Inflammatory macrophage (primary cell): ENCODE measurements at regions not wholly inside any gene's neighbourhood (a gene's known extent, or its start where the extent isn't known, plus 50 kb on each side); places are given as distances from the start of the nearest gene placed in this dataset.
"Not testable (repeated sequence)": the region's sequence is repeated elsewhere in the genome, so short reads cannot be mapped to it uniquely, and the experiment has no call there.

Experiments used
- DNase-seq, 2 donors: peaks; one replicate each; pipeline ENCODE4 v3.0.0-alpha.2; 2020 to 2022

- no peak for DNase-seq
Observed at GRCh38 chr1:67530071-67530470, 99.9 kb upstream of the SERBP1 start.

GRCh38 chr1:67532452-67533216, 102.4 kb upstream of the SERBP1 start:
- peak; percentile 57 to 66 for DNase-seq

GRCh38 chr1:67534627-67535065, 104.4 kb upstream of the SERBP1 start:
- no peak for DNase-seq

GRCh38 chr1:67535474-67535873, 105.3 kb upstream of the SERBP1 start:
- peak; percentile 79 to 83 for DNase-seq

- DNase-seq: no peak
Observed at GRCh38 chr1:67536957-67537666, 106.9 kb upstream of the SERBP1 start.

GRCh38 chr1:67537667-67538018, 107.4 kb upstream of the SERBP1 start:
- DNase-seq: no peak

GRCh38 chr1:67540025-67540732, 110.0 kb upstream of the SERBP1 start:
- no peak for DNase-seq

GRCh38 chr1:67540733-67541125, 110.5 kb upstream of the SERBP1 start:
- no peak for DNase-seq

GRCh38 chr1:67542747-67543146, 112.5 kb upstream of the SERBP1 start:
- DNase-seq: no peak

- DNase-seq: no peak
Observed at GRCh38 chr1:67544921-67545320, 114.7 kb upstream of the SERBP1 start.

- DNase-seq: no peak
Observed at GRCh38 chr1:67545364-67545763, 115.2 kb upstream of the SERBP1 start.

- no peak for DNase-seq
Observed at GRCh38 chr1:67551375-67551774, 121.2 kb upstream of the SERBP1 start.

GRCh38 chr1:67552336-67552759, 122.1 kb upstream of the SERBP1 start:
- no peak for DNase-seq

- not testable (repeated sequence) for DNase-seq
Observed at GRCh38 chr1:67554204-67554603, 124.0 kb upstream of the SERBP1 start.

- DNase-seq: no peak
Observed at GRCh38 chr1:67555461-67556296, 125.5 kb upstream of the SERBP1 start.

GRCh38 chr1:67556297-67556900, 126.2 kb upstream of the SERBP1 start:
- no peak for DNase-seq

- DNase-seq: no peak
Observed at GRCh38 chr1:67557696-67558448, 127.1 kb upstream of the GADD45A start.

GRCh38 chr1:67558449-67559193, 126.4 kb upstream of the GADD45A start:
- DNase-seq: no peak

GRCh38 chr1:67559222-67559700, 125.7 kb upstream of the GADD45A start:
- no peak for DNase-seq

GRCh38 chr1:67560580-67561255, 124.3 kb upstream of the GADD45A start:
- peak; percentile 40 to 81 for DNase-seq
